SJCRH30 (cell line): ENCODE measurements at regions not wholly inside any gene's neighbourhood (a gene's known extent, or its start where the extent isn't known, plus 50 kb on each side); places are given as distances from the start of the nearest gene placed in this dataset.

Experiments
- DNase-seq, 2 experiments: peaks; one replicate each; pipeline ENCODE4 v3.0.0-alpha.2; 2015 to 2020
- H3K27ac ChIP-seq: fragments of 250-450 bp; sonication (Bioruptor Pico); 2 replicates; pipeline ENCODE4 v1.5.1; 2020; ENCODE audit warnings: mild to moderate bottlenecking, moderate library complexity
- H3K27me3 ChIP-seq: fragments of 250-450 bp; sonication (Bioruptor Pico); 2 replicates; pipeline ENCODE4 v1.5.1; 2020; ENCODE audit warnings: mild to moderate bottlenecking, moderate library complexity
- H3K36me3 ChIP-seq: fragments of 250-450 bp; sonication (Bioruptor Pico); 2 replicates; pipeline ENCODE4 v1.5.1; 2020; ENCODE audit warnings: mild to moderate bottlenecking, moderate library complexity
- H3K4me1 ChIP-seq: fragments of 250-450 bp; sonication (Bioruptor Pico); 2 replicates; pipeline ENCODE4 v1.5.1; 2020; ENCODE audit warnings: mild to moderate bottlenecking, moderate library complexity
- H3K4me3 ChIP-seq: fragments of 250-450 bp; sonication (Bioruptor Pico); 2 replicates; pipeline ENCODE4 v1.5.1; 2020; ENCODE audit warnings: mild to moderate bottlenecking, moderate library complexity
- H3K9me3 ChIP-seq: fragments of 250-450 bp; sonication (Bioruptor Pico); replicated peaks from 2 replicates; pipeline ENCODE4 v1.5.1; 2020; ENCODE audit warnings: mild to moderate bottlenecking, moderate library complexity

DNA sequence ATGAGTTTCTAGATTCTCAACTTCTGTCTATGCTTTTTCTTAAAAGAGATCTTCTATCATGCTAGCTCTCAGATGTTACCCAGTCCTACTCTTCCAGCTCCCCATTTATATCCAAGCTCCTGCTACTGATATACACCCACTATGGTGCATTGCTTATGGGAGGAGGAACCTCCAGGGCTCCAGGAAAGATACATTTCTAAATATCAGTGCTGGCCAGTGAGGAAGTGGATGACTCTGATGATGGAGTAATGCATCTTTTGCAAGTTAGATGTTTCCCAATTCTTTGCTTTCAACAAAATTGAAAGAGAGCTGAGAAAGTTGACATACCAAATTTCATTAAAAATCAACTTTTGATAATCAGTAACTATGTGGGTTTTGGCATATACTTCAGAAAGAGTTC is 105.7 kb upstream of the RESF1 start:
- no peak overlapping the region for H3K27ac ChIP-seq
- no peaks in the 10 kb centered on the region for H3K27me3 ChIP-seq
- peaks cover 19% of the 10 kb centered on the region for H3K9me3 ChIP-seq
- H3K36me3 ChIP-seq = no peaks in the 10 kb centered on the region
- H3K4me3 ChIP-seq = no peak overlapping the region
- no peak for DNase-seq
- no peaks in the 10 kb centered on the region for H3K4me1 ChIP-seq

- no peaks in the 10 kb centered on the region for H3K4me1 ChIP-seq
- no peak for DNase-seq
- H3K27ac ChIP-seq = no peak overlapping the region
- no peaks in the 10 kb centered on the region for H3K27me3 ChIP-seq
- no peaks in the 10 kb centered on the region for H3K36me3 ChIP-seq
- H3K9me3 ChIP-seq = peaks cover 30% of the 10 kb centered on the region
- H3K4me3 ChIP-seq = no peak overlapping the region
These were observed 108.9 kb upstream of the RESF1 start for GRCh38 chr12:31850268-31850667.

DNA sequence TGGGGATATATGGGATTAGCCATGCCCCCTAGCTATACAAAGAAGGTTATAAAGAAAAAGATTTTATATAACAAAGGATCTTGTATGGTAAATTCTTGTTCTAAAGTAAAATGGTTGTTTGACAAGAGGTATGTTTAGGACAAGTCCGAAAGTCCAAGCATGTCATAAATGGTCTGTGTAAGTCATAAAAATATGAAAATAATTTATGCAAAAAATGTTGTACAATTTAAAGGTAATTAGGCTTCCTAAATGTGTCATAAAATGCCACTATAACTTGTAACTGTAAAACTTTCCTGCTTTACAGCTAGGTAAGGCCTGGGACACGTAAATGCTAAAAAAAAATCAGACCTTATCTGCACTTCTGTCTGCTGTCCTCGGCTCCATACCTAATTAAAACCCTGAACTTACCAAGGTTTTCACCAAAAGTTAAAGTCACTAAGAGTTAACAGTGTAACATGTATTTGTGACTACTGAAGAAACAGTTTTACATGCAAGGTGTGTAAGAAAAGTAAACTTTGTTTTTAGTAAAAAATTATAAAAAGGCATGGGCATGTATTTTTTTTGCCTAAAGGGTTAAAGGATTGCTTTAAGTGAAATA is 110.0 kb upstream of the RESF1 start:
- H3K27me3 ChIP-seq = no peaks in the 10 kb centered on the region
- no peak overlapping the region for H3K27ac ChIP-seq
- H3K9me3 ChIP-seq = peaks cover 30% of the 10 kb centered on the region
- no peaks in the 10 kb centered on the region for H3K4me1 ChIP-seq
- H3K4me3 ChIP-seq = no peak overlapping the region
- peak; percentile 24 to 46 for DNase-seq
- no peaks in the 10 kb centered on the region for H3K36me3 ChIP-seq

DNA sequence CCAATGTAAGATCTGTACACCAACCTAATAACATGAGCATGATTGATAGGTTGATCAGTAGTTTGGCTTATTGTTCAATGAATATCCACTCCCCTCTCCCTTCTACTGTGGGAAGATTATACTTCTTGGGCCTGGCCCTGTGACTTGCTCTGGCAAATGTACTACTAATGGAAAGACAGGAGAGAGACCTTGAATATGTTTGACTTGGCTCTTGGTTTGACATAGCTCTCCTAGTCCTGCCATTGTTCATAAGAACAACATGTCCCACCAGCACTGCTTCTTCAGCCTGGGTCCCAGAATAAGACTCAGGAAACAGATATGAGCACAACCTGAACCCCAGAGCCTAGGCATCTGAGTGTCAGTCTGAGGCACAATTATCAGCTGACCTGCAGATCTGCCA is 112.8 kb upstream of the RESF1 start:
- H3K4me1 ChIP-seq = no peaks in the 10 kb centered on the region
- H3K36me3 ChIP-seq = no peaks in the 10 kb centered on the region
- H3K27me3 ChIP-seq = no peaks in the 10 kb centered on the region
- no peak for DNase-seq
- no peak overlapping the region for H3K27ac ChIP-seq
- peaks cover 30% of the 10 kb centered on the region for H3K9me3 ChIP-seq
- H3K4me3 ChIP-seq = no peak overlapping the region

- Histone ChIP-seq H3K4me1 (no peaks in the 10 kb centered on the region), H3K36me3 (no peaks in the 10 kb centered on the region), H3K27me3 (no peaks in the 10 kb centered on the region), H3K9me3 (peaks cover 27% of the 10 kb centered on the region), H3K27ac (no peak overlapping the region), H3K4me3 (no peak overlapping the region)
- no peak for DNase-seq
These were observed 113.4 kb upstream of the RESF1 start for GRCh38 chr12:31845613-31846322.

DNA sequence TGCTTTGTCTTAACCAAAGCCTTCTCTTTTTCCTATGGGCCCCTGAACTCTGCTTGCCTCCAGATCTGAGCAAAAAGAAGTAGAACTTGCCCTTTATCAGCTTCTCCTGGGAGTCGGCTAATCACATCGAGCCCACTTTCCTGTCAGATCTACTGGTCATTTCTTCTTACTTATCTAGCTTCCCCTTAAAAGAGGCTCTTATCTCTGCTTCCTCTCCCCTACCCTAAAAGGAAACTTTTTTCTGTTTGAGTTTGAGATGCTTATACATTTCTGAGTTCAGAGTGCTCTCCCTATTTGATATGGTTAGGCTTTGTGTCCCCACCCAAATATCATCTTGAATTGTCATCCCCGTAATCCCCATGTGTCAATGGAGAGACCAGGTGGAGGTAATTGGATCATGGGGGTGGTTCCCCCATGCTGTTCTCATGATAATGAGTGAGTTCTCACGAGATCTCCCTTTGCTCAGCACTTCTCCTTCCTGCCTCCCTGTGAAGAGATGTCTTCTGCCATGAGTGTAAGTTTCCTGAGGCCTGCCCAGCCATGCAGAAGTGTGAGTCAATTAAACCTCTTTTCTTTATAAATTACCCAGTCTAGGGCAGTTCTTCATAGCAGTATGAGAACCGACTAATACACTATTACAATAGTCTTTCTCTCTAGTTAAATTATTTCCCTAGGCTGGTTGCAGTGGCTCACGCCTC is 114.7 kb upstream of the AMN1 start:
- Histone ChIP-seq H3K9me3 (peaks cover 11% of the 10 kb centered on the region; the same call in 1 of the 2 replicates), H3K36me3 (no peaks in the 10 kb centered on the region), H3K4me1 (no peaks in the 10 kb centered on the region), H3K27me3 (no peaks in the 10 kb centered on the region), H3K4me3 (no peak overlapping the region), H3K27ac (no peak overlapping the region)
- no peak for DNase-seq

- no peak overlapping the region for H3K27ac ChIP-seq
- no peak for DNase-seq
- H3K4me1 ChIP-seq = no peaks in the 10 kb centered on the region
These were observed 109.1 kb upstream of the AMN1 start for GRCh38 chr12:31837913-31838312.

GRCh38 chr12:31835276-31835882 is 106.6 kb upstream of the AMN1 start:
- Histone ChIP-seq H3K27ac (no peak overlapping the region), H3K4me3 (no peak overlapping the region), H3K36me3 (no peaks in the 10 kb centered on the region), H3K9me3 (no peaks in the 10 kb centered on the region), H3K27me3 (no peaks in the 10 kb centered on the region), H3K4me1 (no peaks in the 10 kb centered on the region)
- DNase-seq = no peak

More at GRCh38 chr12:31837913-31838312, 109.1 kb upstream of the AMN1 start:
- H3K36me3 ChIP-seq = no peaks in the 10 kb centered on the region
- H3K9me3 ChIP-seq = no peaks in the 10 kb centered on the region
- H3K4me3 ChIP-seq = no peak overlapping the region
- no peaks in the 10 kb centered on the region for H3K27me3 ChIP-seq

DNA sequence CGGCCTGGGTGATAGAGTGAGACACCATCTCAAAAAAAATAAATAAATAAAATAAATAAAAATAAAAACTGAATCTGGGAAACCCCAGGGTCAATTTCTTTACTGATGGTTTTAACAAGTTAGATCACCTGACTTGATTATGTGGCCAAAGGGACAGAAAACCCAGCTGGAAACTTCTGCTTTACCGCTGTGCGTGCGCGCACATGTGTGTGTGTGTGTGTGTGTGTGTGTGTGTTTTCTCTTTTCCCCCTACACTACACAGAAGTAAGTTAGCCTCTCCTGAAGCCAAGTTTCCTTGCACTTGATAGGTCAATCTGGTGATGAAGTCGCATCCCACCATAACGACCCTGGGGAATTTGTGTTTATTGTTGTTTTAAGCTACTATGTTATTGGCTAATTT is 105.3 kb upstream of the AMN1 start:
- Histone ChIP-seq H3K36me3 (no peaks in the 10 kb centered on the region), H3K4me3 (no peak overlapping the region), H3K27ac (no peak overlapping the region), H3K27me3 (no peaks in the 10 kb centered on the region), H3K9me3 (no peaks in the 10 kb centered on the region), H3K4me1 (no peaks in the 10 kb centered on the region)
- DNase-seq = no peak

- no peaks in the 10 kb centered on the region for H3K9me3 ChIP-seq
- DNase-seq = no peak
- no peak overlapping the region for H3K4me3 ChIP-seq
- H3K36me3 ChIP-seq = no peaks in the 10 kb centered on the region
- H3K27me3 ChIP-seq = no peaks in the 10 kb centered on the region
- no peak overlapping the region for H3K27ac ChIP-seq
- H3K4me1 ChIP-seq = no peaks in the 10 kb centered on the region
These were observed 104.2 kb upstream of the AMN1 start for GRCh38 chr12:31832740-31833729.

DNA sequence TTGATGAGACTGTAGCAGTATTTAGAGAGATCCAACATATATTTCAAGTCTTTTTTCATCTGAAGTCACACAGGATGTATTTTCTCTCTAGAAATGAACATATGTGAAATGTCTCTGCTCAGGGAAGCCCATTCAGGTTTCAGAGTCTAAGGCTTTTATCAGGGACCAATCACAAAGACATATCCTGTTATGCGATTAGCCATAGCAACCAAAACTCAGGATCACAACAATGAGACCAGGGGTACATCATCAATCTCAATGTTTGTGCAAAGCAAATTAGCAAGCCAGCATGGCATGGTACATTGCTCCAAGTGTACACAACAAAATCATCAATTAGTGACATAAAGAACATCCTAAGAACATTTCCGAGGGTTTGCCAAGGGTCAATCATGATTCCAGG is 99.2 kb upstream of the AMN1 start:
- no peak overlapping the region for H3K4me3 ChIP-seq
- H3K36me3 ChIP-seq = no peaks in the 10 kb centered on the region
- H3K4me1 ChIP-seq = no peaks in the 10 kb centered on the region
- 0 out of 2 replicates have a peak, but pooled peaks cover 3% of the 10 kb centered on the region for H3K9me3 ChIP-seq
- DNase-seq = no peak
- no peak overlapping the region for H3K27ac ChIP-seq
- H3K27me3 ChIP-seq = no peaks in the 10 kb centered on the region

DNA sequence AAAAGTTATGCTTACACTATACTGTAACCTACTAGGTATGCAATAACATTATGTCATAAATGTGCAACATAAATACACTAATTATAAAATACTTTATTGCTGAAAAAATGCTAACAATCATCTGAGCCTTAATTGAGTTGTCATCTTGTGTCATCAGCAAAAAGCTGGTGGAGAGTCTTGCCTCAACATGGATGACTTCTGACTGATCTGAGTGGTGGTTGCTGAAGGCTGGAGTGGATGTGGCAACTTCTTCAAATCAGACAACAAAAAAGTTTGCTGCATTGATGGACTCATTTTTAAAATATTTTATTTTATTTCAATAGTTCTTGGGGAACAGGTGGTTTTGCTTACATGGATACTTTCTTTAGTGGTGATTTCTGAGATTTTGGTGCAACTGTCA is 93.9 kb upstream of the AMN1 start:
- Histone ChIP-seq H3K27ac (no peak overlapping the region), H3K4me3 (no peak overlapping the region), H3K36me3 (no peaks in the 10 kb centered on the region), H3K4me1 (no peaks in the 10 kb centered on the region), H3K27me3 (no peaks in the 10 kb centered on the region), H3K9me3 (0 out of 2 replicates have a peak, but pooled peaks cover 3% of the 10 kb centered on the region)
- no peak for DNase-seq

DNA sequence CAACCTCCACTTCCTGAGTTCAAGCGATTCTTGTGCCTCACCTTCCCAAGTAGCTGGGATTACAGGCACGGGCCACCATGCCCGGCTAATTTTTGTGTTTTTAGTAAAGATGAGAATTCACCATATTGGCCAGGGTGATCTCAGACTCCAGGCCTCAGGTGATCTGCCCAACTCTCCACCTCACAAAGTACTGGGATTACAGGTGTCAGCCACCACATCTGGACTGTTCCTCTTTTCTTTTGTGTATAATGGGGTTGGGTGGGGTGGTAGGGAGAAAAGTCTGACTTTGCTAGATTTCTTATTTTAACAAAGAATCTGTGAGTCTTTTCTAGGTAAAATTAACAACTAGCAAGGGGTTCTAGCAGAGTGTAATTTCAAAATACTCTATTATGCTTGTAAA is 92.7 kb upstream of the AMN1 start:
- H3K27ac ChIP-seq = no peak overlapping the region
- no peaks in the 10 kb centered on the region for H3K36me3 ChIP-seq
- H3K4me3 ChIP-seq = no peak overlapping the region
- no peak for DNase-seq
- 0 out of 2 replicates have a peak, but pooled peaks cover 3% of the 10 kb centered on the region for H3K9me3 ChIP-seq
- H3K27me3 ChIP-seq = no peaks in the 10 kb centered on the region
- H3K4me1 ChIP-seq = no peaks in the 10 kb centered on the region

GRCh38 chr12:31820832-31821231 is 92.0 kb upstream of the AMN1 start:
- DNase-seq = no peak
- no peaks in the 10 kb centered on the region for H3K4me1 ChIP-seq
- no peak overlapping the region for H3K4me3 ChIP-seq
- H3K27ac ChIP-seq = no peak overlapping the region
- H3K27me3 ChIP-seq = no peaks in the 10 kb centered on the region
- no peaks in the 10 kb centered on the region for H3K36me3 ChIP-seq
- H3K9me3 ChIP-seq = 0 out of 2 replicates have a peak, but pooled peaks cover 3% of the 10 kb centered on the region
